Kidney (tissue), 13 donors: ENCODE measurements at regions not wholly inside any gene's neighbourhood (a gene's known extent, or its start where the extent isn't known, plus 50 kb on each side); places are given as distances from the start of the nearest gene placed in this dataset.

ENCODE experiments used
- DNase-seq, 5 donors: peaks; one replicate each; pipeline ENCODE4 v3.0.0-alpha.2; 2013 to 2020
- FAIRE-seq: peaks from 2 replicates; lab custom pipeline; 2012; peaks lifted over from hg19 to GRCh38; lab: Jason Lieb, UNC
- H3K27ac ChIP-seq, 2 donors: one replicate each; pipeline ENCODE4 v1.7.0; 2013; ENCODE audit warnings: low read depth in 2 of 2, low read length in 2 of 2, inconsistent platforms in 1 of 2
- H3K27me3 ChIP-seq: one replicate; pipeline ENCODE4 v1.7.1; 2013; ENCODE audit warnings: low read length, inconsistent platforms; ENCODE audit not compliant: control insufficient read depth, insufficient read depth
- H3K36me3 ChIP-seq, 3 donors: one replicate each; pipeline versions ENCODE4 v1.7.0 to v1.7.1; 2013; ENCODE audit warnings: low read length in 3 of 3, control low read depth in 1 of 3, inconsistent platforms in 1 of 3; ENCODE audit not compliant: insufficient read depth in 3 of 3, control insufficient read depth in 2 of 3
- H3K4me1 ChIP-seq, 3 donors: one replicate each; pipeline versions ENCODE4 v1.7.0 to v1.7.1; 2013; ENCODE audit warnings: low read length in 3 of 3, inconsistent platforms in 1 of 3, low read depth in 1 of 3; ENCODE audit not compliant: control insufficient read depth in 2 of 3, insufficient read depth in 2 of 3
- H3K4me3 ChIP-seq, 3 donors: one replicate each; pipeline versions ENCODE4 v1.7.0 to v1.8.1; 2013; ENCODE audit warnings: low read length in 3 of 3, control low read depth in 1 of 3, inconsistent platforms in 1 of 3
- H3K9ac ChIP-seq, 3 donors: one replicate each; pipeline versions ENCODE4 v1.7.0 to v1.7.1; 2013; ENCODE audit warnings: low read length in 3 of 3, control low read depth in 1 of 3, inconsistent platforms in 1 of 3
- H3K9me3 ChIP-seq, 3 donors: one replicate each; pipeline versions ENCODE4 v1.7.0 to v1.7.1; 2013; ENCODE audit warnings: low read length in 3 of 3, control low read depth in 1 of 3, inconsistent platforms in 1 of 3; ENCODE audit not compliant: control insufficient read depth in 2 of 3, insufficient read depth in 1 of 3
- intact Hi-C: fragments of 100-400 bp; cut with DNase I; formaldehyde crosslinking; loops from one replicate; pipeline ENCODE4 v1.11.1; 2022
- TF ChIP-seq, protein P1 (sequence below): IDR thresholded peaks from 3 replicates; pipeline ENCODE4 v1.5.1; 2012; ENCODE audit warnings: mild to moderate bottlenecking, moderate library complexity, borderline replicate concordance; ENCODE audit not compliant: insufficient read depth; ENCODE audit errors: extremely low read depth
- donor health status: control.
- donor health status: control.
- donor health status: control.
- donor health status: control.
- donor health status: control.
- donor health status: DM: yes; HTN: yes; CAD: no.
- donor health status: Normal renal cell carcinoma (clear cell type).

DNA sequence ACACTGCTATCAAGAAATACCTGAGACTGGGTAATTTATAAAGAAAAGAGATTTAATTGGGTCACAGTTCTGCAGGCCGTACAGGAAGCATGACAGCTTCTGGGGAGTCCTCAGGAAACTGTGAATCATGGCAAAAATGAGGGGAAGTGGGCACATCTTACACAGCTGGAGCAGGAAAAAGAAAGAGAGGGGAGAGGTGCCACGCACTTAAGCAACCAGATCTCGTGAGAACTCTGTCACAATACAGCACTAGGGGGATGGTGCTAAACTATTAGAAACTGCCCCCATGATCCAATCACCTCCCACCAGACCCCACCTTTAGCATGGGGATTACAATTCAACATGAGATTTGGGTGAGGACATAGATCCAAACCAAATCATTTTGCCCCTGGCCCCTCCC, 105.5 kb upstream of the CPLX2 start:
- peaks cover 0 to 8% (median 0%) of the 10 kb centered on the region in 3 donors for H3K9me3 ChIP-seq
- DNase-seq: no peak
- intact Hi-C loops: no loop called here
- H3K9ac ChIP-seq: no peak overlapping the region
- FAIRE-seq: no peak
- TF ChIP-seq, protein P1, sequence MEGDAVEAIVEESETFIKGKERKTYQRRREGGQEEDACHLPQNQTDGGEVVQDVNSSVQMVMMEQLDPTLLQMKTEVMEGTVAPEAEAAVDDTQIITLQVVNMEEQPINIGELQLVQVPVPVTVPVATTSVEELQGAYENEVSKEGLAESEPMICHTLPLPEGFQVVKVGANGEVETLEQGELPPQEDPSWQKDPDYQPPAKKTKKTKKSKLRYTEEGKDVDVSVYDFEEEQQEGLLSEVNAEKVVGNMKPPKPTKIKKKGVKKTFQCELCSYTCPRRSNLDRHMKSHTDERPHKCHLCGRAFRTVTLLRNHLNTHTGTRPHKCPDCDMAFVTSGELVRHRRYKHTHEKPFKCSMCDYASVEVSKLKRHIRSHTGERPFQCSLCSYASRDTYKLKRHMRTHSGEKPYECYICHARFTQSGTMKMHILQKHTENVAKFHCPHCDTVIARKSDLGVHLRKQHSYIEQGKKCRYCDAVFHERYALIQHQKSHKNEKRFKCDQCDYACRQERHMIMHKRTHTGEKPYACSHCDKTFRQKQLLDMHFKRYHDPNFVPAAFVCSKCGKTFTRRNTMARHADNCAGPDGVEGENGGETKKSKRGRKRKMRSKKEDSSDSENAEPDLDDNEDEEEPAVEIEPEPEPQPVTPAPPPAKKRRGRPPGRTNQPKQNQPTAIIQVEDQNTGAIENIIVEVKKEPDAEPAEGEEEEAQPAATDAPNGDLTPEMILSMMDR: no peak
- no peak overlapping the region for H3K27ac ChIP-seq
- H3K4me1 ChIP-seq: no peaks in the 10 kb centered on the region
- H3K27me3 ChIP-seq: no peaks in the 10 kb centered on the region
- H3K36me3 ChIP-seq: no peaks in the 10 kb centered on the region
- H3K4me3 ChIP-seq: no peak overlapping the region

DNA sequence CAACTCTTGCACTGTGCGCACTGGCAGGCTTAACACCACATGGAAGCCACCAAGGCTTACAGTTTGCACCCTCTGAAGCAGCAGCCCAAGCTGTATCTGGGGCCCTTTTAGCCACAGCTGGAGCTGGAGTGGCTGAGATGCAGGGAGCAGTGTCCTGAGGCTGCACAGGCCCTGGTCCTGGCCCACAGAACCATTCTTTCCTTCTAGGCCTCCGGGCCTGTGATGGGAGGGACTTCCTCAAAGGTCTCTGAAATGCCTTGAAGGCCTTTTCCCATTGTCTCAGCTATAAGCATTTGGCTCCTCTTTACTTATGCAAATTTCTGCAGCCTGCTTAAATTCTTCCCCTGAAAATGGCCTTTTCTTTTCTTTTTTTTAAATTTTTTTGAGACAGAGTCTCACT, 104.4 kb upstream of the CPLX2 start:
- no peak overlapping the region for H3K4me3 ChIP-seq
- no peak overlapping the region for H3K27ac ChIP-seq
- H3K9ac ChIP-seq: no peak overlapping the region
- no peak for FAIRE-seq
- intact Hi-C loops: no loop called here
- TF ChIP-seq, protein P1: no peak
- H3K4me1 ChIP-seq: no peaks in the 10 kb centered on the region
- H3K36me3 ChIP-seq: no peaks in the 10 kb centered on the region
- peaks cover 0 to 8% (median 0%) of the 10 kb centered on the region in 3 donors for H3K9me3 ChIP-seq
- peaks cover 3% of the 10 kb centered on the region for H3K27me3 ChIP-seq
- no peak for DNase-seq

DNA sequence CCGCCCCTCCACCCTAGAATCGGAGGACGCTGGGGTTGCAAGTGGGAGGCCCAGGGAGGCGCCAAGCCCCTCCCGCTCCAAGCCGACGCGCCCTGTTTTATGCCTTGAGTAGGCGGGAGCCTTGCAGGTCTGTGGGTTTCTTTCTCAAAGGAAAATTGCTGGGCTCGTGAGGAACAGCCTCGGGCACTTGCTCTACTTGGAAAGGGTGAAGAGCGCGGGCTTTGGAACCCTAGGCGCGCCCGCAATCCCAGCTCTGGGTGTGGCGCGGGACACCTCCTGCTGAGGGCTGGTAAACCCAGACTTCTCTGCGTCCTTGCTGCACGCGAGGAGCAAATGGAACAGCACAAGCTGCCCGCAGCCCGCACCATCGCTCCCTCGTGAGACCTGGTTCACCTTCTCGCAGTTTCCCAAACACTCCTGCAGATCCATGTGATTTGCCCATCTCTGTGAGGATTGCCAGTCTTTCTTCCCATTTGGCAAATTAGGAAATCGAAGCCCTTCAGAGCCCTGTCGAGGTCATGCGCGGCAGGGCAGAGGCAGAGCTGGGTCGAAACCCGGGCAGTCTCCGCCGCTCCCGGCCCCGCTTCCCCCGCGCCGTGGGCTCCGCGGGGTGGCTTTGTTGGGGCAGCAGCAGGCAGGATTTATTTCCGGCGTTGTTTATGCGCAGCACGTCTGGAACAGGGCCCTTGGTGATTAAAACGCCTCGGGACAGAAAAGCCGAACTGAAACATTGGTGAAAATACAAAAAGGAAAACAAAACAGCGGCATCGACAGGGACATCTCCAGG, 98.4 kb upstream of the CPLX2 start:
- Histone ChIP-seq H3K27me3 (peaks cover 10% of the 10 kb centered on the region), H3K36me3 (no peaks in the 10 kb centered on the region)

More for the DNA sequence above, 98.4 kb upstream of the CPLX2 start:
- Histone ChIP-seq H3K4me3 (no peak overlapping the region), H3K9me3 (peaks cover 0 to 6% (median 0%) of the 10 kb centered on the region in 3 donors), H3K9ac (no peak overlapping the region), H3K27ac (no peak overlapping the region), H3K4me1 (no peaks in the 10 kb centered on the region)
- intact Hi-C loops: no loop called here
- TF ChIP-seq, protein P1: no peak
- no peak for FAIRE-seq
- peak in 2 of 5 donors; percentile 1 to 3 for DNase-seq
